GM12874 (cell line): ENCODE measurements at regions not wholly inside any gene's neighbourhood (a gene's known extent, or its start where the extent isn't known, plus 50 kb on each side); places are given as distances from the start of the nearest gene placed in this dataset.

Experiments
- TF ChIP-seq, protein P1 (sequence below): IDR thresholded peaks from 2 replicates; pipeline ENCODE4 v1.5.1; 2011; ENCODE audit warnings: low read depth, mild to moderate bottlenecking, control low read depth, low read length, moderate library complexity; ENCODE audit not compliant: insufficient read depth

DNA sequence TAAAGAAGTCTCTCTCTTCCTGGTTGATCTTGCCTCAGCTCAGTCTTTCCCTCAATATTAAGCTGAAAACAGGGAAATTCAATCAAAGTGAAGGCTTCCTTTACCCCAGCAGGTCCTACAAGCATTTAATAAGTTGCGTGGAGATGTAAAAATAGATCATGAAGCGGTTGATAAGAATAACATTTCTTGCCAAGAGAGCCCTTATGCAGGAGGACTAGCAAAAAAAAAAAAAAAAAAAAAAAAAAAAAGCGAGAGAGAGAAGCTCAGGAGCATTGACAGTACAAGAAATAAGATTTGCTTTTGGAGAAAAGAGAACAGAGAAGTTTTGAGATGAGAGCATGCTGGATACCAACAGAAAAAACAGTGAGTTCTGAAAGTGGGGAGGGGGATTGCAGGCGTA lies 112.2 kb upstream of the CLMP start:
- TF ChIP-seq, protein P1, sequence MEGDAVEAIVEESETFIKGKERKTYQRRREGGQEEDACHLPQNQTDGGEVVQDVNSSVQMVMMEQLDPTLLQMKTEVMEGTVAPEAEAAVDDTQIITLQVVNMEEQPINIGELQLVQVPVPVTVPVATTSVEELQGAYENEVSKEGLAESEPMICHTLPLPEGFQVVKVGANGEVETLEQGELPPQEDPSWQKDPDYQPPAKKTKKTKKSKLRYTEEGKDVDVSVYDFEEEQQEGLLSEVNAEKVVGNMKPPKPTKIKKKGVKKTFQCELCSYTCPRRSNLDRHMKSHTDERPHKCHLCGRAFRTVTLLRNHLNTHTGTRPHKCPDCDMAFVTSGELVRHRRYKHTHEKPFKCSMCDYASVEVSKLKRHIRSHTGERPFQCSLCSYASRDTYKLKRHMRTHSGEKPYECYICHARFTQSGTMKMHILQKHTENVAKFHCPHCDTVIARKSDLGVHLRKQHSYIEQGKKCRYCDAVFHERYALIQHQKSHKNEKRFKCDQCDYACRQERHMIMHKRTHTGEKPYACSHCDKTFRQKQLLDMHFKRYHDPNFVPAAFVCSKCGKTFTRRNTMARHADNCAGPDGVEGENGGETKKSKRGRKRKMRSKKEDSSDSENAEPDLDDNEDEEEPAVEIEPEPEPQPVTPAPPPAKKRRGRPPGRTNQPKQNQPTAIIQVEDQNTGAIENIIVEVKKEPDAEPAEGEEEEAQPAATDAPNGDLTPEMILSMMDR = no peak

DNA sequence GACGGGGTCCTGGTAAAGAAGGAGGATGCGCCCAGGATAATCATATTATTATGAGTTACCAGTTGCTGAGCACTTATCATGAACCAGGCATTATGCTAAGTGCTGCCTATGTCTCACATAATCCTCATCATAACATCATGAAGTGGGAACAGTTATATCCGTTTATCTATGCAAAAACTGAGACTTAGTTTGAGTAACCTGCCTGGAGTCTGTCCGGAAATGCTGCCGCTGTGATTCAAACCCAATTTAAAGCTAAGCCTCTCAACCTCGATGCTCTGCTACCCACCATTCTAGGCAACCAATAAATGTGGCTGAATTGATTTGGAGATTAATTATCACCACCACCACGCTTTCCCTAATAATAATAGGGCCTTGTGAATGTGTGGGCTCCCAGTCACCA lies 111.5 kb upstream of the CLMP start:
- TF ChIP-seq, protein P1 = no peak

DNA sequence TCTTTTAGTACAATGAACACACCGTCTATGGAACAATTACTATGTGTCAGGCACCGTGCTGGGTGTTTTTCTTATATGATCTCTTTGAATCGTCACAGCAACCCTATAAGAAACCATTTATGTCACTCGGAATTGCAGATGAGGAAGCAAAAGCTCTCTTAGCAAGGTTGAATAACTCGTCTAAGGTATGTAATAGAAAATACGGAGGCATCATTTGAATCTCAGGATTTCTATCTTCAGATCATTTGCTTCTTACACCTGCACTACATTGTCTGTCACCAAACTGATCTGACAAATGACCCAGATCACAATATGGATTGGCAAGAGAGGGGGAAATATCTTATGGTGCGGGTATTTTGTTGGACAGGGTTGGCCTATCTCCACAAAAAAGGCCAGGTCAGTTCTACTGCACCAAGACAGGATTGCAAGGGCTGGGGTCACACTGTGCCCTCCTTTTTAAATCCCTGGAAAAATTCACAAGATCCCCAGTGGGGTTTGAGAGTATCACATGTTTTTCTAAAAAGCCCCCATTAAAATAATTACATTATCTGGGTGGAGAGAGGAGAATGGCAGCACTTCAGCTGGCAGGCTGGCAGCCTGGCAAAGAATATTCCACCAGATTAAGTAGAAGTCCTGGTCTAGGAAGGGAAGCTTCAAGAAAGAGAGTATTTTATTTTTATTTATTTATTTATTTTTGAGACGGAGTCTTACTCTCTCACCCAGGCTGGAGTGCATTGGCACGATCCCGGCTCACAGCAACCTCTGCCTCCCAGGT lies 110.7 kb upstream of the CLMP start:
- TF ChIP-seq, protein P1 = no peak

DNA sequence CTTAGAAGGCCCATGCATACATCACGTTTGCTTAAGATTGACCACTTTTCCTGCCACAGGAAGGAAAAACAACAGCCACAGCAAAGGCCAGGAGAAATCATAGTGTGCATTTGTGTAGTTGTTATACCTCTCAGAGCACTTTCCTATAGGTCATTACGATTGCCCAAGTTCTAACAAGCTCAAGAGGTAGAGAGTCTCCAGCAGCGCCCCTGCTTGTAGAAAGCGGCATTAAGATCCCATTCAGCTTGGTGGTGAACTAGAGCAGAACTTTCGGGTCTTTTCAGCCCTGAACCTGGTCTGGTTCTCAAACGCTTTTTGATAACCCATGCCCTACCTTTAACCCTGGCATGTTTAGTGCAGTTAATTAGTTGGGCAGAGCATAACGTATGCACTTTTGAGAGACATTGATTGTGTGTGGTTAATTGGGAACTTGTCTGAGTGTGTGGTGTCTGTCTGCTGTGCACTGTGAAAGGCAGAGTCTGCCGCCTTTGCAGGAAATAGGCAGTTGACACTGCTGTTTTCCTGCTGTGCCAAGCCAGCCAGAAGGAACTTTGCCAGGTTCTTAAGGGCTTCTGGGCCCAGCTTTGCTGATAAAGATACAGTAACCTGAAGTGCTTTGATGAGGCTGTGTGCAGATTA lies 109.9 kb upstream of the CLMP start:
- TF ChIP-seq, protein P1 = no peak

DNA sequence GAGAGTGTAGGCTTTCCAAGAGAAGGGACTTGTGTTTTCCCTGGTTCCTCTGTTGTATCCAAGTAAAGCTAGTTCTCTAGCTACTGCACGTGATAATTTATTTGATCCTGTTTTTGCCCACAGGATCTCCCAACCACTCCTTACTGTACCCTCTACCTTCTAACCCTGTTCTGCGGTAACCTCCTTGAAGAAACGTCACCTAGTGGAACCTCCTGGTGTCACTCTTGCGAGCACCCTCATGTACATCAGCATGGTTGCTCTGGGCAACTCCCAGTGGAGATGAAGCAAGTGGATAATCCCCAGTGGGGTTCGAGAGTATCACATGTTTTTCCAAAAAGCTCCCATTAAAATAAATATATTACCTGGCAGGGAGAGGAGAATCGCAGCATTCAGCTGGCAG lies 108.9 kb upstream of the CLMP start:
- TF ChIP-seq, protein P1 = no peak

DNA sequence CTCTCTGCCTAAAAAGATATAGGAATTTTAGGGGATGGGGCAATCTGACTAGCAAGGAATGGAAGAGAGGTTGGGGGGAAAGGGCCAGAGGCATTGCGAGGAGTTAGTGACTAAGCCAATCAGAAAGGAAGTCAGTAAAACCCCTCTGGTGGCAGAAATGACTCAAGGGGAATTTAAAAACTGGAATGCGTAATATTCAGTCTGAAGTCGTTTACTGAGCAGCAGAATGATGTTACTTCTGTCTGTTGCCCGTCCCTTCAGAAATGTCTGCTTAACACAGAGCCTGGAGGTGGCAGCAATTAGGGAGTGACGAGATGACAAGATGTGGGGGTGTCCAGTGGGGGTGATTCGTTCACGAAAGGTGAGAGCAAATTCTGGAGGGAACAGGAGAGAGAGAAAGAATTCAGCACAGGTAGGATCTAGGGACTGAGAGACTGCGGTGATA lies 107.7 kb upstream of the CLMP start:
- TF ChIP-seq, protein P1 = no peak

DNA sequence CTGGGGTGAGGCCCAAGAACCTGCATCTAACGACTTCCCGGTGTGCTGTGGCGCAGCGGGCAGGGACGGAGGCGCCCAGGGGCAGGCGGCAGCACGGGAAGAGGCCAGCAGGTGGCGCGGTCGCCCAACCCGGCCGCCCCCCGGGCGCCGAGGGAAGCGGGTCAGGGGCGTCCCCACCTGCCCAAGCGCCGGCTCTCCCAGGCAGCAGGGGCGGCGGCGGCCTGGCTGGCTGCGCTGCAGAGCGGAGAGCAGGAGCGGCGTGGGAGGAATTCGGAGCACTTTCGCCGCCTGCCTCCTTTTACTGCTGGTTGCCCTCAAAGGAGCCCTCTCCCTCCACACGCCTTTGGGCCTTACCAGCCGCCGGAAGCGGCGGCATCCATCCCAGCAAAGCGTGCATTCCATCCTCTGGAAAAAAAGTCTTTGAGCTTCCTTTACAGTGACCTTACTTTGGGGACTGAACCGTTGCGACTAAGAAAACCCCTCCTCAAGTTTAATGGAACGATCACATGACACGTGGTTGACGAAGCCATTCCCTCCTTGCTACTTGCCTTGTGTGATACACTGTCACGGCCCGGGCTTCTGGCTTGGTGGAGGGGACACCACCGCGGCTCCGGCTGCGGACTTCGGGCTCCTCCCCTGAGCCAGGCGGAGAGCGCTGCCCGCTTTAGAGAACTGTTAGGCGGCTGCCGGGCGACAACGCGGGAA lies 106.8 kb upstream of the CLMP start:
- TF ChIP-seq, protein P1 = peak; percentile 95
